Vagina (tissue), 2 donors: ENCODE measurements at regions not wholly inside any gene's neighbourhood (a gene's known extent, or its start where the extent isn't known, plus 50 kb on each side); places are given as distances from the start of the nearest gene placed in this dataset.

Experiments used
- POLR2AphosphoS5 ChIP-seq, 2 donors: sonication (generic); formaldehyde crosslinking; IDR thresholded peaks; one replicate each; pipeline ENCODE4 v1.9.0; 2017; ENCODE audit warnings: antibody characterized with exemption in 2 of 2, mild to moderate bottlenecking in 2 of 2, low read depth in 1 of 2; ENCODE audit not compliant: insufficient read depth in 1 of 2
- TF ChIP-seq, protein P1 (sequence below), 3 experiments: fragments of 450-650 bp in 2 of 3; fragments of 200-600 bp in 1 of 3; sonication (generic) in 1 of 3; IDR thresholded peaks; one replicate each; pipeline ENCODE4 v1.5.1; 2017 to 2019; ENCODE audit warnings: antibody characterized with exemption in 3 of 3, mild to moderate bottlenecking in 2 of 3, moderate library complexity in 2 of 3

- TF ChIP-seq, protein P1, sequence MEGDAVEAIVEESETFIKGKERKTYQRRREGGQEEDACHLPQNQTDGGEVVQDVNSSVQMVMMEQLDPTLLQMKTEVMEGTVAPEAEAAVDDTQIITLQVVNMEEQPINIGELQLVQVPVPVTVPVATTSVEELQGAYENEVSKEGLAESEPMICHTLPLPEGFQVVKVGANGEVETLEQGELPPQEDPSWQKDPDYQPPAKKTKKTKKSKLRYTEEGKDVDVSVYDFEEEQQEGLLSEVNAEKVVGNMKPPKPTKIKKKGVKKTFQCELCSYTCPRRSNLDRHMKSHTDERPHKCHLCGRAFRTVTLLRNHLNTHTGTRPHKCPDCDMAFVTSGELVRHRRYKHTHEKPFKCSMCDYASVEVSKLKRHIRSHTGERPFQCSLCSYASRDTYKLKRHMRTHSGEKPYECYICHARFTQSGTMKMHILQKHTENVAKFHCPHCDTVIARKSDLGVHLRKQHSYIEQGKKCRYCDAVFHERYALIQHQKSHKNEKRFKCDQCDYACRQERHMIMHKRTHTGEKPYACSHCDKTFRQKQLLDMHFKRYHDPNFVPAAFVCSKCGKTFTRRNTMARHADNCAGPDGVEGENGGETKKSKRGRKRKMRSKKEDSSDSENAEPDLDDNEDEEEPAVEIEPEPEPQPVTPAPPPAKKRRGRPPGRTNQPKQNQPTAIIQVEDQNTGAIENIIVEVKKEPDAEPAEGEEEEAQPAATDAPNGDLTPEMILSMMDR (IDR thresholded peaks at IDR 0.05), result no peak
- no peak for TF ChIP-seq POLR2AphosphoS5 (IDR thresholded peaks at IDR 0.05; ENCODE audit: insufficient read depth in 1 of 2, low read depth in 1 of 2)
Measured at GRCh38 chr15:67992411-67992810, 61.7 kb upstream of the PIAS1 start.
